H1 (cell line): ENCODE measurements at regions not wholly inside any gene's neighbourhood (a gene's known extent, or its start where the extent isn't known, plus 50 kb on each side); places are given as distances from the start of the nearest gene placed in this dataset.

ENCODE experiments used
- FOSL1 ChIP-seq: IDR thresholded peaks from 2 replicates; pipeline ENCODE4 v1.6.1; 2011; ENCODE audit warnings: mild to moderate bottlenecking, low read depth, low read length, moderate library complexity; ENCODE audit not compliant: insufficient read depth
- HDAC2 ChIP-seq, 2 experiments: fragments of 300-600 bp in 1 of 2; sonication (generic) in 1 of 2; IDR thresholded peaks; 2 replicates each; pipeline ENCODE4 v1.6.1; 2011 to 2012; ENCODE audit warnings: low read depth in 2 of 2, low read length in 2 of 2, mild to moderate bottlenecking in 2 of 2, moderate library complexity in 2 of 2, borderline replicate concordance in 1 of 2, inconsistent platforms in 1 of 2
- TF ChIP-seq, protein P1 (sequence below): IDR thresholded peaks from 2 replicates; pipeline ENCODE4 v1.6.1; 2012; ENCODE audit warnings: inconsistent platforms
- TF ChIP-seq, protein P2 (sequence below), 3 experiments: IDR thresholded peaks; 1 replicate in 2 of 3; 2 replicates in 1 of 3; pipeline versions ENCODE4 v1.5.1 to v1.6.1; 2011; ENCODE audit warnings: low read length in 3 of 3, mild to moderate bottlenecking in 3 of 3, inconsistent platforms in 2 of 3, low read depth in 1 of 3, moderate library complexity in 1 of 3; ENCODE audit not compliant: insufficient read depth in 1 of 3; ENCODE audit errors: control extremely low read depth in 1 of 3

DNA sequence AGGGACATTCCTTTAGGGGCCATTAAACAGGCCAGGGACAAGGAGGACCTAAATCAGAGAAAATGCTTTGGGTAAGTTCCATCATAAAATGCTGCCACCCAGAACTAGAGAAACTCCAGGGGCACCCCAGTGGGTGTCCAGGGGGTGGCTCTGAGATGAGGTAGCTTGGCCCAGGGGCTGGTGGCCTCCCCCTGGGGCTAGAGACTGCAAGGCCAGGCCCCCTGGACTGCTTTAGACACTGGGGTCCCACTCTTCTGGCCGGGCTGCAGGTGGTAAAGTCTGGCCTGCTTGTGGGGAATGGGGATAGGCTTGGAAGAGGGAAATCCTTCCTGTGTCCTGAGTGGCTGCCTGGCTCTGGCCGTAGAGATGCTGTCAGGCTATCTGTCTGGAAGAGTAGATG, 169.6 kb upstream of the PODXL start:
- TF ChIP-seq, protein P1, sequence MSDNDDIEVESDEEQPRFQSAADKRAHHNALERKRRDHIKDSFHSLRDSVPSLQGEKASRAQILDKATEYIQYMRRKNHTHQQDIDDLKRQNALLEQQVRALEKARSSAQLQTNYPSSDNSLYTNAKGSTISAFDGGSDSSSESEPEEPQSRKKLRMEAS, result no peak
- TF ChIP-seq, protein P2, sequence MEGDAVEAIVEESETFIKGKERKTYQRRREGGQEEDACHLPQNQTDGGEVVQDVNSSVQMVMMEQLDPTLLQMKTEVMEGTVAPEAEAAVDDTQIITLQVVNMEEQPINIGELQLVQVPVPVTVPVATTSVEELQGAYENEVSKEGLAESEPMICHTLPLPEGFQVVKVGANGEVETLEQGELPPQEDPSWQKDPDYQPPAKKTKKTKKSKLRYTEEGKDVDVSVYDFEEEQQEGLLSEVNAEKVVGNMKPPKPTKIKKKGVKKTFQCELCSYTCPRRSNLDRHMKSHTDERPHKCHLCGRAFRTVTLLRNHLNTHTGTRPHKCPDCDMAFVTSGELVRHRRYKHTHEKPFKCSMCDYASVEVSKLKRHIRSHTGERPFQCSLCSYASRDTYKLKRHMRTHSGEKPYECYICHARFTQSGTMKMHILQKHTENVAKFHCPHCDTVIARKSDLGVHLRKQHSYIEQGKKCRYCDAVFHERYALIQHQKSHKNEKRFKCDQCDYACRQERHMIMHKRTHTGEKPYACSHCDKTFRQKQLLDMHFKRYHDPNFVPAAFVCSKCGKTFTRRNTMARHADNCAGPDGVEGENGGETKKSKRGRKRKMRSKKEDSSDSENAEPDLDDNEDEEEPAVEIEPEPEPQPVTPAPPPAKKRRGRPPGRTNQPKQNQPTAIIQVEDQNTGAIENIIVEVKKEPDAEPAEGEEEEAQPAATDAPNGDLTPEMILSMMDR (IDR thresholded peaks at IDR 0.05; ENCODE audit: control extremely low read depth in 1 of 3, insufficient read depth in 1 of 3, low read depth in 1 of 3, low read length in 3 of 3), result no peak
- TF ChIP-seq FOSL1, result no peak
- TF ChIP-seq HDAC2 (IDR thresholded peaks at IDR 0.05; ENCODE audit: borderline replicate concordance in 1 of 2, low read depth in 2 of 2, low read length in 2 of 2), result no peak
